ENCODE measurements at regions not wholly inside any gene's neighbourhood (a gene's known extent, or its start where the extent isn't known, plus 50 kb on each side); places are given as distances from the start of the nearest gene placed in this dataset.

DNA sequence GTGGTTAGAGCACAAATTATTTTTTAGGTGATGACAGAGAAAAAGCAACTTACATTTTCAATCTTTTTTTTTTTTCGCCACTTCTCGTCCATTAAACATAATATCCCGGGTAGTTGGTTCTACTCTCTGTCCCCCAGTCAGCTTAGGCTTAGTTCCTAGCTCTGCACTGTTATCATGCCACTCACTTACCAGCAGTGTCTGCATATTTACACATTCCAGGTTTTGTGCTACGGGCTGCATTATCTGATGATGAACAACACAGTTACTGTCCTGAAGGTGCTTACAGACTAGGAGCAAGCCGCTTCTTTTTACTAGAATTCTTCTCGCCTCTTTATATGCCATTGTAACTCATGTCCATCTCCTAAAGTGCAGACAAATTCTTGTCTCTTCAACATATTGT, 121.8 kb upstream of the NPVF start:
- no peaks in the 10 kb centered on the region for H3K36me3 Mint-ChIP-seq (ENCODE audit: low read depth)
- DNase-seq (no peak), ATAC-seq (no peak)
- no peaks in the 10 kb centered on the region for H3K9me3 Mint-ChIP-seq (ENCODE audit: insufficient read depth)
- CTCF ChIA-PET: no interaction called here
- H3K4me1 Mint-ChIP-seq (ENCODE audit: low read depth): no peaks in the 10 kb centered on the region
- H3K4me3 Mint-ChIP-seq: no peak overlapping the region
- POLR2A ChIA-PET: no interaction called here
- peaks cover 11% of the 10 kb centered on the region for H3K27me3 Mint-ChIP-seq (ENCODE audit: low read depth)
- no peak overlapping the region for H3K27ac Mint-ChIP-seq

DNA sequence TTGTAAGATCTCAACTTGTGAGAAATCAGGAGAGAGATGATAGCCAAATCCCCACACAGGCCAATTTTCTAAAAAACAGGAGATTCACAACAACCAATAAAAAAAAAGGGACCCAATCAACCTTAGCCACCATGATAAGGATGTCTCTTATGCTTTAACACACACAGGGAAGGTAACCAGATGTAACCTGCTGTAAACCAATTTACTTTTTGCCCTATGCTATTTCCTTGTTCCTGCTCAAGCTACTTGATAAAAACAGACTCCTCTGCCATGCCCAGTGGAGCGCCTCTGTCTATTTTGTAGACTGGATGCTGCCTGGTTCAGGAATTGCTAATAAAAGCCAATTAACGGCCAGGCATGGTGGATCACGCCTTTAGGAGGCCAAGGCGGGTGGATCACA, 123.5 kb upstream of the NPVF start:
- ChIA-PET CTCF (no interaction called here), POLR2A (no interaction called here)
- ATAC-seq (no peak), DNase-seq (no peak)
- Mint-ChIP-seq H3K4me3 (no peak overlapping the region), H3K4me1 (ENCODE audit: low read depth) (no peaks in the 10 kb centered on the region), H3K36me3 (ENCODE audit: low read depth) (no peaks in the 10 kb centered on the region), H3K9me3 (ENCODE audit: insufficient read depth) (no peaks in the 10 kb centered on the region), H3K27me3 (ENCODE audit: low read depth) (peaks cover 13% of the 10 kb centered on the region), H3K27ac (no peak overlapping the region)

DNA sequence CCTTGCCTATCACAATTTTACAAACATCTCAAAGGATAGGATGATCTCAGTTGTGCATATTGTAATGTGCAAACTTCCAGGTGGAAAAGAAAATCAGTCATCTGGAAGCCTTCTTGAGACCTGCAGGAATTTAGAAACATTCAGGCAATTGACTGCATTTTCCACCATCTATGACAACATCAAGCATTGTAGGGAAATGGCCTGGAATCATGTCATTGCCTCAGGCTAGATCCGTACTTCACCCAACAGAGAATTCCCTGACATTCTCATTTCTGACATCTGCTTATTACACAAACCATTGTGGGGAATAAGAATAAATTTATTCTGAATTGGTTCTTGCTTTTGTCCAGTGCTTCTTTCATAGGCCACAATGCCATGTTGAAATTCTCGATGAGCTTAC, 124.9 kb upstream of the NPVF start:
- ATAC-seq (no peak), DNase-seq (no peak)
- Mint-ChIP-seq H3K27ac (no peak overlapping the region), H3K4me3 (no peak overlapping the region), H3K36me3 (ENCODE audit: low read depth) (no peaks in the 10 kb centered on the region), H3K9me3 (ENCODE audit: insufficient read depth) (no peaks in the 10 kb centered on the region), H3K27me3 (ENCODE audit: low read depth) (peaks cover 10% of the 10 kb centered on the region), H3K4me1 (ENCODE audit: low read depth) (no peaks in the 10 kb centered on the region)
- POLR2A ChIA-PET: no interaction called here
- CTCF ChIA-PET: no interaction called here

DNA sequence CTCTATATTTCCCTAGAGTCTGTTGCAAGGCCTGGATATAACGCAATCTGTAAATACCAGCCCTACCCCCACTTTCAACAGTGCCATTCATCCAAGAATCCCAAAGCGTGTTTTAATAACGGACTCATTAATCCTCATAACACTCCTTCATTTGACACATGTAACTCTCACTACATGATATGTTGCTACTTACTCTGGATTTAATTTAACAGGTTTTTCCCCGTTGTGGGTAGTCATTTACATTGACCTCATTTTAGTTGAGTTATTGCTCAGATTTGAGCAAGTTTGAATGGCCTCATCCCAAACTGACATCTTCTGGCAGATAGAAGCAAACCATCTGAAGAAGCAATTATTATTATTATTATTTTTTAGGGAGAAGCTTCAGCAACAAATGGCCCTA, 125.4 kb upstream of the NPVF start:
- peaks cover 10% of the 10 kb centered on the region for H3K27me3 Mint-ChIP-seq (ENCODE audit: low read depth)
- no peaks in the 10 kb centered on the region for H3K36me3 Mint-ChIP-seq (ENCODE audit: low read depth)
- POLR2A ChIA-PET: no interaction called here
- no peak overlapping the region for H3K27ac Mint-ChIP-seq
- no peak for ATAC-seq
- CTCF ChIA-PET: no interaction called here
- no peaks in the 10 kb centered on the region for H3K4me1 Mint-ChIP-seq (ENCODE audit: low read depth)
- DNase-seq: no peak
- no peak overlapping the region for H3K4me3 Mint-ChIP-seq
- H3K9me3 Mint-ChIP-seq (ENCODE audit: insufficient read depth): no peaks in the 10 kb centered on the region

DNA sequence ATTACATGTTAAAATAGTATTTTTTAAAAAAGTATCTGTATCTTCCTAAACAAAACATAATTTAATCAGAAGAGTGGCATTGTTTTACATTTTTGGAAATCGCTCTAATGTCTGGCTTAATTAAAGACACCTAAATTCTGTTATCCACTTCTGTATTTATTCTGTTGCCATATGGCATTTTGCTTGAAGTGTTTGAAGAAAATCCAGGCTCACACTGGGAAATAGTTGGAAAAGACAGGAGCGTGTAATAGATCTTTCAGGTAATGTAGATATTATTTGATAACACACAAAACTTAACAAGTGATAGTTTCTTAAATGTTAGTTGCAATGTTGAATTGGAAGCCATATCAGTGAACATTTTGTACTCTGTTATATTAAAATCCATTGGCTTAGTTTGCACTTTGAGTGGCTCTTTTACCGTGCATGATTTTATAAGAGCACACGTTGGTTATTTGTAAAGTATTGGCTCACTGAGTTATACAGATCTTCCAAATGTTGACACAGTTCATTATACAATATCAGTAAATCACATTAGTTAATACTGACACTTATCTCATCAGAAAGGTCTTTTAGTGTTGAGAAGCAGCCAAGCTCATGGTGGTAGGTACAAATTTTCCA, 128.4 kb upstream of the NPVF start:
- CTCF ChIA-PET: no interaction called here
- no peak overlapping the region for H3K27ac Mint-ChIP-seq
- ATAC-seq: no peak
- H3K9me3 Mint-ChIP-seq (ENCODE audit: insufficient read depth): no peaks in the 10 kb centered on the region
- H3K27me3 Mint-ChIP-seq (ENCODE audit: low read depth): peaks cover 9% of the 10 kb centered on the region
- no peaks in the 10 kb centered on the region for H3K36me3 Mint-ChIP-seq (ENCODE audit: low read depth)
- H3K4me1 Mint-ChIP-seq (ENCODE audit: low read depth): no peaks in the 10 kb centered on the region
- no peak overlapping the region for H3K4me3 Mint-ChIP-seq
- no peak for DNase-seq
- POLR2A ChIA-PET: no interaction called here

DNA sequence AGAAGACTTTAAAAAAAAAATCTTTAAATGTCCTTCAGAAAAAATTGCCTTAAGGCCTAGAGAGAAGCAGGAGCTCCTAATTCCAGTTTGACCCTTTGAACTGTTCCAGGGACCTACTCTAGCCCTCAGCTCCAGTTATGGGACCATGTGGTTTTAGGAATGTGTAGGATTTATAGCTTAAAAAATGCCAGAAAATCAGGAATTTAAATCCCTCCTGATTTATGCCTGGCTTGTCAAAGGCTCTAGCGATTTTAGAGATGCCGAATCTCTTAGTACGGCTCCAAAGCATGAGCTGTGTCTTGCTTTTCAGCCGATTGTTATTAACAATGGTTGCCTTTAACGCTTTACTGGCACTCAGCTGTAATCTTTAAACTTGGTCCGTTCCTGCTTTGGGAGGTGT, 130.6 kb upstream of the NPVF start:
- POLR2A ChIA-PET: no interaction called here
- no peak overlapping the region for H3K4me3 Mint-ChIP-seq
- no peak for ATAC-seq

DNA sequence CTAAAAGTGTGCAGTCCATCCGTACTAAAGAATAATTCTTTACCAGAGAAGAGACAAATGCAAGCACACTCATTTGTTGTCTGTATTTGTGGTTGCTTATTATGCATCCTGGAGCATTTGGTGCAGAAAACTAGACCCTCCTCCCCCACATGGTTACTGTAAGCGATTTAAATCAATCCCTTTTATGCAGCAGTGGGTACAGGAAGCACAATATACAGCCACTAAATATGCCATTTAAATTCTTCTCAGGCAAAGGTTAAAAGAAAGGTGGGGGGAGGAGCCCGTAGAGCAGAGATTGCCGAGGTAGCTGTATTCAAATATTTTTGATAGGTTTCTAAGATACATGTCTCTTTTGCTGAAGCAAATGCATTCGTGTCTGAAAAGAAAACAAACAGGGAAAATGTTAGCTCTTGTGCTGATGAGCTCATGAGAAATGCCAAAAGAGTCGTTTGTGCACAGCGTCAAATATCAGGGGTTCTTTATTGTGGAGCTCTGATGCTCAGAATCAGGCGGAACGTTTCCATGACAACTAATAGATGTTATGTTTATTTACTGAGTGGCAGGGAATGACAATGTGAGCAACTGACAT, 131.3 kb upstream of the NPVF start:
- ATAC-seq (no peak), DNase-seq (no peak)
- Mint-ChIP-seq H3K4me3 (no peak overlapping the region), H3K27ac (no peak overlapping the region), H3K36me3 (ENCODE audit: low read depth) (no peaks in the 10 kb centered on the region), H3K27me3 (ENCODE audit: low read depth) (peaks cover 8% of the 10 kb centered on the region), H3K4me1 (ENCODE audit: low read depth) (no peaks in the 10 kb centered on the region), H3K9me3 (ENCODE audit: insufficient read depth) (no peaks in the 10 kb centered on the region)
- POLR2A ChIA-PET: no interaction called here
- CTCF ChIA-PET: interaction anchor here (1.0 kb wide), 1 partner anchor 99 kb away, joined by 3 read pairs; no protein-coding TSS in a partner anchor

More for the DNA sequence above, 130.6 kb upstream of the NPVF start:
- Mint-ChIP-seq H3K27ac (no peak overlapping the region), H3K27me3 (ENCODE audit: low read depth) (peaks cover 8% of the 10 kb centered on the region), H3K4me1 (ENCODE audit: low read depth) (no peaks in the 10 kb centered on the region), H3K36me3 (ENCODE audit: low read depth) (no peaks in the 10 kb centered on the region), H3K9me3 (ENCODE audit: insufficient read depth) (no peaks in the 10 kb centered on the region)
- CTCF ChIA-PET: interaction anchor here (1.0 kb wide), 1 partner anchor 99 kb away, joined by 3 read pairs; no protein-coding TSS in a partner anchor
- DNase-seq: no peak

DNA sequence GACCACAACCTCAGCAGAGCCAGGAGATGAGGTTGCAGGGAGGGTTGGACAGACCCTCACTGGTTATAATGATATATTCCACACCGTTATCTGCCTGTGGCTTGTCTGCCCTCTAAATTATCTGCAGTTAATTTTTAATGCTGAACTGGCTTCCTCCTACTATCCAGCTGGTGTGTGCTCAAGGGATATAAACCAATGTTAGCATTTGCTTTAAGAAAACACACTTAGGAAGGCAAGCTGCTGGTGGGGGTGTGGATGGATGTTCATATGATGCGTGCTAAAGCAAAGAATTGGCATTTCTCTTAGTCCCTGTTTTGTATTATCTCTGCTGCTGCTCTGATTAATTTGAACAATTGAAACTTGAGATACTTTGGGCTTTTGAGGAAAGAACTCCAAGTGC, 132.2 kb upstream of the NPVF start:
- ChIA-PET POLR2A (no interaction called here), CTCF (no interaction called here)
- DNase-seq (no peak), ATAC-seq (no peak)
- peaks cover 8% of the 10 kb centered on the region for H3K27me3 Mint-ChIP-seq (ENCODE audit: low read depth)
- H3K4me3 Mint-ChIP-seq: no peak overlapping the region
- no peaks in the 10 kb centered on the region for H3K4me1 Mint-ChIP-seq (ENCODE audit: low read depth)
- H3K9me3 Mint-ChIP-seq (ENCODE audit: insufficient read depth): no peaks in the 10 kb centered on the region
- no peak overlapping the region for H3K27ac Mint-ChIP-seq
- H3K36me3 Mint-ChIP-seq (ENCODE audit: low read depth): no peaks in the 10 kb centered on the region

DNA sequence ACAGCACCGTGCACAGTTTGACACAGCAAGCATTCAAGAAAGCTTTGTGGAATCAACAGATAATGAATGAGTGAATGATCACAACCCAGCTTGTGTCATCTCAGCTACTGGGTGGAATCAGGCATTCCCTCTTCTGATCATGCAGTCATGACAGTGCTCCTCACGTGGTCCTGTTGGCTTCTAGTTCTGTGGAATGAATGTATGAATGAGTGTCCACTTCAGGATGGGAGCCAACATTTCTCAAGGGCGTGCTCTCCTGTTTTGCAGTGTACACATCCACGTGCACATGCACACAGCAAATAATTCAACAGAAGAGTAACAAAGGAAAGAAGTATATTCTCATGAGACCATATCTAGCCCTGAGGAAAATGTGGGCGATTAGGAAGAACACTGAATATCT, 133.1 kb upstream of the NPVF start:
- no peaks in the 10 kb centered on the region for H3K36me3 Mint-ChIP-seq (ENCODE audit: low read depth)
- DNase-seq (no peak), ATAC-seq (no peak)
- no peak overlapping the region for H3K27ac Mint-ChIP-seq
- H3K4me3 Mint-ChIP-seq: no peak overlapping the region
- no peaks in the 10 kb centered on the region for H3K9me3 Mint-ChIP-seq (ENCODE audit: insufficient read depth)
- CTCF ChIA-PET: no interaction called here
- peaks cover 8% of the 10 kb centered on the region for H3K27me3 Mint-ChIP-seq (ENCODE audit: low read depth)
- H3K4me1 Mint-ChIP-seq (ENCODE audit: low read depth): no peaks in the 10 kb centered on the region
- POLR2A ChIA-PET: no interaction called here

DNA sequence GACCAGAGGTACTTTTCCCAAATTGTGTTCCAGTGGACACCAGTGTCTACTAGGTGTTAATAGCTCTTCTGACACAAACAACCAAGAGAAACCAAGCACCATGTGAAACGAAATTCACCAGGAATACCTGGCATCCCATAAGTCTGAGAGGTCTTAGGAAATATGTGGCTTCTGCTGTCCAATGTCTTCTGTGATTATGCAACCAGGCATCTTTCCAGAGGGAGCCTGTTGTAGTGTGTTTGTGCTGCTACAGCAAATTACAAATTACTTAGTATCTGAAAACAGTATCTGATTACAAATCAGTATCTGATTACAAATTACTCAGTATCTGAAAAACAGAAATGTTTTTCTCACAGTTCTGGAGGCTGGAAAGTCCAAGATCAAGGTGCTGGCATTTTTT, 133.6 kb upstream of the NPVF start:
- Mint-ChIP-seq H3K9me3 (ENCODE audit: insufficient read depth) (no peaks in the 10 kb centered on the region), H3K4me1 (ENCODE audit: low read depth) (no peaks in the 10 kb centered on the region), H3K27me3 (ENCODE audit: low read depth) (peaks cover 5% of the 10 kb centered on the region), H3K4me3 (no peak overlapping the region), H3K36me3 (ENCODE audit: low read depth) (no peaks in the 10 kb centered on the region), H3K27ac (no peak overlapping the region)
- DNase-seq (no peak), ATAC-seq (no peak)
- ChIA-PET POLR2A (no interaction called here), CTCF (no interaction called here)

DNA sequence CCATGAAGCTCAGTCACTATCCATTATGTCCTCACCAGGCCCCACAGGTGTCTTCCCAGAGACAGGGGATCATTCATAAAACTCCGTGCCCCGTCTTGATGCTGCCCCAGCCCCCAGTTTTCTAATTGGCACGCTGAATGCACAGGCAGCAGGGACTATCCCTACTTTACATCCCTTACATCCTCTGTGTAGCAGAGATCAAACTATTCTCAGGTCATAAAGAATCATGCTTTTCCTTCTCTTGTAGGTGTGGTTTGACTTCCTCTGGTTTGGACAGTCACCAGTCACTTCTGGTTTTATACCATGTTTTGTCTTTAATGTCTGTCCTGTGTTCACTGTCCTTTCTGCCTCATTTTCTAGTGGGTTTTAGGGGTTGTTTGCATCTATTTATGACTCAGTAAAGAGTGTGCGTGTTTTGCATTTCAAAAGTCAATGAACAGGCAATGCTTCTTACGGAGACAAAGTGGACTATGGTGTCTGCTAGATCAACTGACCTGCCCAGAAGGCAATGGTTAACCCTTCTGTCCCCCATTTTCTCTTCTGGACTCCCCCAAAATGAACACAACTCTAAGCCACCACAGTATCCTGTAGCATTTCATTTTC, 140.4 kb upstream of the NPVF start:
- H3K4me1 Mint-ChIP-seq (ENCODE audit: low read depth): no peaks in the 10 kb centered on the region
- ChIA-PET CTCF (no interaction called here), POLR2A (no interaction called here)
- H3K27me3 Mint-ChIP-seq (ENCODE audit: low read depth): peaks cover 4% of the 10 kb centered on the region
- H3K36me3 Mint-ChIP-seq (ENCODE audit: low read depth): no peaks in the 10 kb centered on the region
- no peak for DNase-seq
- no peak for ATAC-seq
- H3K9me3 Mint-ChIP-seq (ENCODE audit: insufficient read depth): peaks cover 19% of the 10 kb centered on the region
- H3K4me3 Mint-ChIP-seq: no peak overlapping the region
- no peak overlapping the region for H3K27ac Mint-ChIP-seq

DNA sequence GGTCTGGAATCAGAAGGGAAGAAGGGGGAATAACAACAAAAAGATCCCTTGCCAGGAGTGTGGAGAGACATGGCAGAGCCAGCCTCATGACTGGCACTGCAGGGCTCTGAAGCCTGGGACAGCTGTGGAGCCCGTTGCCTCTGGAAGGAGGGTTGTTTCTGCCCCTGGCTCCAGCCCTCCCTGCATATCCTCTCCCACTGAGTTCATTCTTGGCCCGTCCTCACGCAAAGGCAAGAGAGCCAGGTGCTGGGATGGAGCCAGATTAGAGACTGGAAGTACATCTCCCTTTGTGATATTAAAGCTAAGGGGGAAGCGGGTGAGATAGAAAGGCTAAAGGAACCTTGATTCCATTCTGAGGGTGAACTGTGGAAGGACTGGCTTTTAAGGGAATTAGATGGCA, 141.5 kb upstream of the NPVF start:
- CTCF ChIA-PET: interaction anchor here (1.2 kb wide), 1 partner anchor 196 kb away, joined by 4 read pairs; no protein-coding TSS in a partner anchor
- H3K36me3 Mint-ChIP-seq (ENCODE audit: low read depth): no peaks in the 10 kb centered on the region
- H3K4me1 Mint-ChIP-seq (ENCODE audit: low read depth): no peaks in the 10 kb centered on the region

DNA sequence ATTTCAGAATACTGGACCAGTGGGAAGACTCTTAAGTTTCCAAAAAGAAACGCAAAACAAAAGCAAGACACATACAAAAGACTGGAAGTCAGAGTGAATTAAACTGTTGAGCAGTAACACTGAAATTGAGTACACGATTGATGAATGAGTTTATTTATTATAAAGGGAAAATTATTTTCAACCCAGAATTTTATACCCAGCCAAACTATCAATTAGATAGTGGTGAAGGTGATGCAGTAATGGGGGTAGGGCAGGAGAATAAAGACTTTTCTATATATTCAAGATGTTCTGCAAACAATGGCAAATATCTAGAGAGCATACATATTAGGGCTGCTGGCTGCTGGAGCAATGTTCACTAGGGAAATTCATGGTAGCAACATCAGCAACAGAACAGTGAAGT, 143.7 kb upstream of the NPVF start:
- H3K4me3 Mint-ChIP-seq: no peak overlapping the region
- H3K9me3 Mint-ChIP-seq (ENCODE audit: insufficient read depth): peaks cover 19% of the 10 kb centered on the region
- CTCF ChIA-PET: no interaction called here

More for the DNA sequence above, 141.5 kb upstream of the NPVF start:
- H3K9me3 Mint-ChIP-seq (ENCODE audit: insufficient read depth): peaks cover 19% of the 10 kb centered on the region
- DNase-seq: no peak
- peaks cover 4% of the 10 kb centered on the region for H3K27me3 Mint-ChIP-seq (ENCODE audit: low read depth)
- no peak overlapping the region for H3K4me3 Mint-ChIP-seq
- ATAC-seq: no peak
- no peak overlapping the region for H3K27ac Mint-ChIP-seq
- POLR2A ChIA-PET: no interaction called here

More for the DNA sequence above, 143.7 kb upstream of the NPVF start:
- Mint-ChIP-seq H3K27ac (no peak overlapping the region), H3K4me1 (ENCODE audit: low read depth) (no peaks in the 10 kb centered on the region), H3K36me3 (ENCODE audit: low read depth) (no peaks in the 10 kb centered on the region), H3K27me3 (ENCODE audit: low read depth) (peaks cover 4% of the 10 kb centered on the region)
- POLR2A ChIA-PET: no interaction called here
- ATAC-seq (no peak), DNase-seq (no peak)
